ENCODE measurements at regions not wholly inside any gene's neighbourhood (a gene's known extent, or its start where the extent isn't known, plus 50 kb on each side); places are given as distances from the start of the nearest gene placed in this dataset.

GRCh38 chr1:90786709-90787108 lies 69.6 kb upstream of the BARHL2 start:
- intact Hi-C loops (cut with DNase I) = no loop called here
- DNase-seq (no peak), ATAC-seq (no peak)

GRCh38 chr1:90784186-90784847 lies 67.2 kb upstream of the BARHL2 start:
- ATAC-seq = no peak
- intact Hi-C loops (cut with DNase I) = no loop called here
- no peak for DNase-seq

DNA sequence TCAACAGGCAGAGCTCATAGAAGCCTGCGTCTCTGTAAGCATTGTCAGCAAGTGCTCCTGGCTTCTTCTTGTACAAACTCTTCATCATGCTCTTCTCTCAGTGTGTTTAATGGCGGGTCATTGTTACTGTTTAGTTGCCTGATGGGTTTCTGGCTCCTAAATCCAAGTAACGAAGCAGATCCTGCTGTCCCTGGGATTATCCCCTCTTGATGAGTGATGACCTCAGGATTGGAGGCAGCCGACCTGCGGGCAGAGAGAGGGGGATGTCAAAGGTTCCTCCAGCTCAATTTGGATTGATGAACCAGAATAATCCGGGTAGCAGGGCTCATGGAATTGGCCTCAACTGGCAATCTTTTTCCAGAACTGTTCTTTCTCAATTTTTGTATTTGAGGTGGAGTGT lies 66.1 kb upstream of the BARHL2 start:
- DNase-seq (no peak), ATAC-seq (no peak)
- intact Hi-C loops (cut with DNase I) = no loop called here

DNA sequence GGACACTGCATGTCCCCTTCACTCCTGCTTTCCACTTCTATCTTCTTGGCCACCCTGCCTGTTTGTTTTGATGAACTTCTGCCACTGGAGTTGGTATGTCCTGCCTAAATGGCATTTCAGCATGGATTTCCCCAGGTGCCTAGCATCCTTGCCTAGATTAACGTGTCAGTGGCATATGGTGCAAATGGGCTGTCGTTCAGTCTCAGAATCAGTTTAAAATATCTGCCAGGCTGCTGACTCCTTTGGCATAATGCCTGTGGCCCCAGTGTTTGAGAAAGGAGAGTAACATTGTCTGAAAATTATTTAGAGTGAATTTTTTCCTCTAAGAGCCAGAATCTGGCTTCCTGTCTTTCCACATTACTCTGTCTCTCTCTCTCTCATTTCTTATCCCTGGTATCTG lies 64.9 kb upstream of the BARHL2 start:
- intact Hi-C loops (cut with DNase I) = no loop called here
- ATAC-seq (no peak), DNase-seq (no peak)

DNA sequence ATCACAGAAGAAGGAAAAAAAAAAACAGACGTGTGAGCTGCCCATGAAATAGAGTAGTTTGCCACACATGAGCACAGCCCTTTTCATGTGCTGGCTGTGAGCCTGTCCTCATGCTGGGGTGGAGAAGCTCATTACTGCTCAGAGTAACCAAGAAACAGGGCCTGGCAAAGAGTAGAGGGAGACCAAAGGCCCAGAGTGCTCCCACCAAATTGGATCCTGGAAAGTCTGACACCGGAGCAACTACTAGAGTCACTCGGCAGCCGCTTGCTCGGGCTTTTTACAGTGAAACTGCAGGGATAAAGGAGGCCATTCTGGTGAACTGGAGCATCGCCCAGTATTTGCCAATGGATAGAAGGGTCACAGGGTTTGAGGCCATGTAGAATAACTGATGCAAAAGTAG lies 64.4 kb upstream of the BARHL2 start:
- intact Hi-C loops (cut with DNase I) = no loop called here
- no peak for ATAC-seq
- DNase-seq = no peak

GRCh38 chr1:90780981-90781380 lies 63.9 kb upstream of the BARHL2 start:
- intact Hi-C loops (cut with DNase I) = no loop called here
- DNase-seq (no peak), ATAC-seq (no peak)

GRCh38 chr1:90779573-90779972 lies 62.5 kb upstream of the BARHL2 start:
- no peak for DNase-seq
- intact Hi-C loops (cut with DNase I) = no loop called here
- ATAC-seq = no peak

- intact Hi-C loops (cut with DNase I) = no loop called here
- DNase-seq = no peak
- no peak for ATAC-seq
Observed at GRCh38 chr1:90778486-90778885, 61.4 kb upstream of the BARHL2 start.

- intact Hi-C loops (cut with DNase I) = no loop called here
- ATAC-seq = no peak
Observed at GRCh38 chr1:90773812-90774211, 56.7 kb upstream of the BARHL2 start.

DNA sequence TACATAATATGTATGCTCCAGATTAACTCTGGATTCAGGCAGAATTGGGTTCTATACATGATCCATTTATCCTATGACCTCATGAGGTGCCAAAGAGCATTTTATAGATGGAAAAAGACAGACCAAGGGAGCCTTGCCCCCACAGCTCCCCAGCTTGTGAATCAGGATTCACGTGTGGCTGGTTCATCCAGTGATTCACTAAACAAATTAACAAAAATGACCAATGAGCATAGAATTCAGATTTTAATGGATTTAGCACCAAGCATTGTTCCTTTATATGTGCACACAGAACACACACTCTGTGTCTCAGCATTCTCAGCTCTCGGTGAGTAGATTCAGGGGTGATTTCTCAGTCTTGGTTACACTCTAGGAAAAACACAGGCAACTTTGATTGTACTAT lies 51.7 kb upstream of the BARHL2 start:
- intact Hi-C loops (cut with DNase I) = no loop called here
- ATAC-seq (no peak), DNase-seq (no peak)

More at GRCh38 chr1:90773812-90774211, 56.7 kb upstream of the BARHL2 start:
- no peak for DNase-seq

GRCh38 chr1:90768098-90768497 lies 51.0 kb upstream of the BARHL2 start:
- intact Hi-C loops (cut with DNase I) = no loop called here
- no peak for DNase-seq
- ATAC-seq = no peak
